Fibroblast of mammary gland (primary cell): ENCODE measurements at regions not wholly inside any gene's neighbourhood (a gene's known extent, or its start where the extent isn't known, plus 50 kb on each side); places are given as distances from the start of the nearest gene placed in this dataset.

ENCODE experiments used
- DNase-seq: peaks from one replicate; pipeline ENCODE4 v3.0.0-alpha.2; 2010; ENCODE audit warnings: low read depth
- H3K4me3 ChIP-seq: 2 replicates; pipeline ENCODE4 v1.5.1; 2011; ENCODE audit warnings: low read depth, mild to moderate bottlenecking, low read length, moderate library complexity; ENCODE audit not compliant: control insufficient read depth
- TF ChIP-seq, protein P1 (sequence below): conservative IDR thresholded peaks from 2 replicates; pipeline ENCODE4 v1.5.1; 2011; ENCODE audit warnings: low read depth, low read length, inconsistent platforms; ENCODE audit not compliant: control insufficient read depth, insufficient read depth

DNA sequence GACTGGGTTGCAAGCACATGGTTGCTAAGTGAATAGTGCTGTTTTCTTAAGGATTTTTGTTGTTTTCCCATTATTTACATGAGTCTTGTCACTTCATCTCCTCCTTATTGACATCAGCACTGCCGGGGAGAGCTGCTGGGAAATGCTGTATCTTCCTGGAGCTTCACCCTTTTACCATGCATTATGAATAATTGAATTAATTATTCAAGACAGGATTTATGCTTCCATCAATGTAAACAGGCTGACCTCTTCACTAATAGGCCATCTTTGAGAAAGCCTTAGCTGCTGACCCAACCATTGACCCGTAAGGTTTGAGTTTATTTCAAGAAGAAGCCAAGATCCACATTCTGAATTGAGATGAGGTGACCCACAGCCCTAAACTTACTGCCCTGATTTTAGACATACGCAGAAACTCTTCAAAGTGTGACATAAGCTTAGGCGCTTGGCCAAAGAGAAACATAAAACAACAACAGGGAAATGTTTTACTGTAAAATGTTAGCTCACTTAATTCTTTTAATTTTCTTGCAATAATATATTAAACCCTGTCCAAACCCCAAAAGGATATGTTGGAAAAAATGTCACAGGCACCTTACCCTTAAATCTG is 365.5 kb upstream of the SYT4 start:
- DNase-seq, result no peak
- no peak overlapping the region for H3K4me3 ChIP-seq
- TF ChIP-seq, protein P1, sequence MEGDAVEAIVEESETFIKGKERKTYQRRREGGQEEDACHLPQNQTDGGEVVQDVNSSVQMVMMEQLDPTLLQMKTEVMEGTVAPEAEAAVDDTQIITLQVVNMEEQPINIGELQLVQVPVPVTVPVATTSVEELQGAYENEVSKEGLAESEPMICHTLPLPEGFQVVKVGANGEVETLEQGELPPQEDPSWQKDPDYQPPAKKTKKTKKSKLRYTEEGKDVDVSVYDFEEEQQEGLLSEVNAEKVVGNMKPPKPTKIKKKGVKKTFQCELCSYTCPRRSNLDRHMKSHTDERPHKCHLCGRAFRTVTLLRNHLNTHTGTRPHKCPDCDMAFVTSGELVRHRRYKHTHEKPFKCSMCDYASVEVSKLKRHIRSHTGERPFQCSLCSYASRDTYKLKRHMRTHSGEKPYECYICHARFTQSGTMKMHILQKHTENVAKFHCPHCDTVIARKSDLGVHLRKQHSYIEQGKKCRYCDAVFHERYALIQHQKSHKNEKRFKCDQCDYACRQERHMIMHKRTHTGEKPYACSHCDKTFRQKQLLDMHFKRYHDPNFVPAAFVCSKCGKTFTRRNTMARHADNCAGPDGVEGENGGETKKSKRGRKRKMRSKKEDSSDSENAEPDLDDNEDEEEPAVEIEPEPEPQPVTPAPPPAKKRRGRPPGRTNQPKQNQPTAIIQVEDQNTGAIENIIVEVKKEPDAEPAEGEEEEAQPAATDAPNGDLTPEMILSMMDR, result no peak

DNA sequence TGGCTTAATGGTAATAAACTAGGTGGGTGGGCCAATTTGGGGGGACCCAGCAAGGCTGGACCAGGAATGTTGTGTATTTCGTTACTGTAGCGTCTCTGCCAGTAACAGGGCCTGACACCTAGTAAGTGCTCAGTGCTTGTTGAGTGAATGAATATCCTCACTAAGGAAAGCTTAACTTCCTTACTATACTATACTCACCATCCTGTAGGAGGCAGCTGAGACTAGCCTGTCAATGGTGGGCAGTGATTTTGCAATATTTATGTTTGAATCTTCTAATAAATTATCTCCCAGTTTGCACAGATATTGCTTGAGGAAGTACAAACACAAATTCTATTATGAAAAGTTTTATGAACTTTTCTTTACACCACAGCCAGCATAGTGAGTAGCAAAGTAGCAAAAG is 370.7 kb upstream of the SYT4 start:
- TF ChIP-seq, protein P1, result peak; percentile 34
- peak; percentile 19 for DNase-seq
- no peak overlapping the region for H3K4me3 ChIP-seq

DNA sequence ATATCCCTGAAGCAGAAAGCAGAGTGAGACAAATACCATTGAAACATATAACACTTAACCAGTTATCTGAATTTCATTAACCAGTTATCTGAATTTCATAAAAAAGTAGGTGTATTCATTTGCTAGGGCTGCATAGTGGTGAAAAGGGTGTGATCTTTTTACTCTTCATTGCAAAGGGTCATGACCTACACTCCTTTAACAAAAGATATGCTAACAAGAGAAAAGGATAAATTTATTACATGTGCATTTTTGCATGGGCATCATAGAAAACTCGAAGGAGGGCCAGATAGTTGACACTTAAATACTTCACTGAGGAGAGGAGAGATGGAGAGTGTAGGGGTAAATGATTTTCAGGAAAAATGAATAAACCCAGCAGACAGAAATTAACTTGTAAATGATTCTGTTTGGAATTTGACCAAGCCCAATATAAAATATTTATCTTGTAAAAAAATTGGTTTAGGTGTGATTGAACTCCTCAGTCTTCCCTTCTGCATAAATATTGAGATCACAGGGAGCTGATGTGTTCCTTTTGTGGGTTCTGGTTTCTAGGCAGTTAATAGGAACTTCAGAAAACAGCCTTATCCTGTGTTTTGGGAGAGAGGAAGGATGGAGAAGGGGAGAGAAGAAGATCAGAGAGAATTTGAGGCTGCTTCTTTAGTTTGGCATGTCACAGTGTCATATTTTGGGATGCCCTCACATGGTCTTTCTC is 372.5 kb upstream of the SYT4 start:
- TF ChIP-seq, protein P1, result no peak
- H3K4me3 ChIP-seq, result no peak overlapping the region
- no peak for DNase-seq

DNA sequence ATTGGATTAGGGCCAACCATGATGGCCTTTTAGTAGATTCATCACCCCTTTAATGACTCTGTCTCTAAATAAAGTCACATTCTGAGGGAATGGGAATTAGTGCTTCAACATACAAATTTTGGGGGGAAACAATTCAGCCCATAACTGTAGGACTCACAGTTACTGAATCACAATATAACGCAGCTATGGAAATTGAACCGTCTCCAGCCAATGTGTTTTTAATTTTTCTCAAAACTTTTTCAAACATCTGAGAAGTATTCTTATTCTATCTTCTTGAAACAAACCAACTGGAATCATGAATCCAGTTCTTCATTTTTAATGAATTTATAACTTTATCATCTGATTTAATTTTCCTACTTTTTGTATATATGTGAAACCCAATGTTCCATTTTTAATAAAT is 373.1 kb upstream of the SYT4 start:
- H3K4me3 ChIP-seq, result no peak overlapping the region
- DNase-seq, result peak; percentile 28
- TF ChIP-seq, protein P1, result no peak

DNA sequence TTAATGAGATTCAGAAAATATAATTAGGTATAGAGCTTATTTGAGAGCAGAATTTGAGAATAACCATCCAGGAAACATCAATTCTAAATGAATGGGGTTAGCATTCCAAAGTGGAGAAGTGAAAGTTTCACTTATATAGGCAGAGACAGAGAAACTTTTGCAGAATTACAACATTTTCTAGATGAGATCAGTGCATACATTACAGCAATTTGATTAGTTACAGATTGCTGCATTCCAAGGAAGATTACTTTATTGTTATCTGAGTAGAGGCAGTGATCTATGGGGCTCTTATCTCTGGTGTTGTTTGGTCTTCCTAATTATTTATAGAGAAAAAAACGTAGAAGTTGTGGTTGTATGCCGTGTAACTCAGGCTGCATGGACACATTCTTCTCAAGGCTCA is 373.8 kb upstream of the SYT4 start:
- TF ChIP-seq, protein P1, result no peak
- DNase-seq, result no peak
- H3K4me3 ChIP-seq, result no peak overlapping the region

DNA sequence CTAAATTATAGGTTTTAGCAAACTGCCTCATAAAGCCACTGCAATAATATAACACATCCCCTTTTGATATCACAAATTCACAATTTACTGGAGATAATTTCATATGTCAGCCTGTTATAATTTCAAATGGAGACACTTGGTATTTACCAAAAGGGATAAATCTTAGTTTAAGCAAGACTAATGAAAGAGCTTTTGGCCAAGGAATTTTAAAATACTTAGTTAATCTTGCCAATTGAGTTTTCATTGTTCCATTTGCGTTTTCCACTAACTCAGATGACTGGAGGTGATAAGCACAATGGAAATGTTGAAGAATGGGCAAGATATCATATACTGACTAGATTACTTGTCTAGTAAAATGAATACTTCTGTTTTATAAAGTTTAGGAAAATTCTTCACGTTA is 379.3 kb upstream of the SYT4 start:
- DNase-seq, result no peak
- TF ChIP-seq, protein P1, result no peak
- H3K4me3 ChIP-seq, result no peak overlapping the region
